ENCODE measurements at regions not wholly inside any gene's neighbourhood (a gene's known extent, or its start where the extent isn't known, plus 50 kb on each side); places are given as distances from the start of the nearest gene placed in this dataset.
"Not testable (repeated sequence)": the region's sequence is repeated elsewhere in the genome, so short reads cannot be mapped to it uniquely, and the experiment has no call there.

- DNase-seq (ENCODE audit: low spot score) (no peak), FAIRE-seq (no peak)
These were observed 164.4 kb upstream of the POF1B start for GRCh38 chrX:85543866-85544265.

- not testable (repeated sequence) for FAIRE-seq
- DNase-seq (ENCODE audit: low spot score) = peak; percentile 1
These were observed 149.7 kb upstream of the POF1B start for GRCh38 chrX:85529141-85529540.

- DNase-seq (ENCODE audit: low spot score) (no peak), FAIRE-seq (no peak)
These were observed 138.7 kb upstream of the POF1B start for GRCh38 chrX:85517994-85518718.

- no peak for DNase-seq (ENCODE audit: low spot score)
These were observed 136.7 kb upstream of the POF1B start for GRCh38 chrX:85516131-85516530.

GRCh38 chrX:85506871-85507270 is 127.4 kb upstream of the POF1B start:
- DNase-seq (ENCODE audit: low spot score) (no peak), FAIRE-seq (no peak)

More at GRCh38 chrX:85516131-85516530, 136.7 kb upstream of the POF1B start:
- no peak for FAIRE-seq

GRCh38 chrX:85505801-85506200 is 126.3 kb upstream of the POF1B start:
- DNase-seq (ENCODE audit: low spot score) (no peak), FAIRE-seq (no peak)

GRCh38 chrX:85504381-85504780 is 124.9 kb upstream of the POF1B start:
- FAIRE-seq (no peak), DNase-seq (ENCODE audit: low spot score) (no peak)

GRCh38 chrX:85503258-85504158 is 124.0 kb upstream of the POF1B start:
- no peak for DNase-seq (ENCODE audit: low spot score)
- FAIRE-seq = no peak

GRCh38 chrX:85501349-85501748 is 121.9 kb upstream of the POF1B start:
- DNase-seq (ENCODE audit: low spot score) = no peak
- no peak for FAIRE-seq

- DNase-seq (ENCODE audit: low spot score) = peak; percentile 1
- no peak for FAIRE-seq
These were observed 119.9 kb upstream of the POF1B start for GRCh38 chrX:85499400-85499799.

- FAIRE-seq = no peak
- no peak for DNase-seq (ENCODE audit: low spot score)
These were observed 114.4 kb upstream of the POF1B start for GRCh38 chrX:85493821-85494220.

- no peak for FAIRE-seq
- no peak for DNase-seq (ENCODE audit: low spot score)
These were observed 74.8 kb upstream of the POF1B start for GRCh38 chrX:85454295-85454694.

- no peak for DNase-seq (ENCODE audit: low spot score)
- FAIRE-seq = no peak
These were observed 65.1 kb upstream of the POF1B start for GRCh38 chrX:85444613-85445012.

Data from urothelium cell line (cell line).